GM23248 (cell line): ENCODE measurements at regions not wholly inside any gene's neighbourhood (a gene's known extent, or its start where the extent isn't known, plus 50 kb on each side); places are given as distances from the start of the nearest gene placed in this dataset.

ENCODE experiments used
- EZH2 ChIP-seq: fragments of 200-600 bp; sonication (generic); IDR thresholded peaks from 2 replicates; pipeline ENCODE4 v1.6.1; 2018; ENCODE audit warnings: antibody characterized with exemption, mild to moderate bottlenecking; ENCODE audit not compliant: insufficient read depth, poor library complexity, severe bottlenecking
- EZH2phosphoT487 ChIP-seq: fragments of 200-600 bp; sonication (generic); IDR thresholded peaks from 2 replicates; pipeline ENCODE4 v1.6.1; 2018; ENCODE audit warnings: antibody characterized with exemption, moderate library complexity, mild to moderate bottlenecking, low read depth; ENCODE audit not compliant: insufficient read depth

DNA sequence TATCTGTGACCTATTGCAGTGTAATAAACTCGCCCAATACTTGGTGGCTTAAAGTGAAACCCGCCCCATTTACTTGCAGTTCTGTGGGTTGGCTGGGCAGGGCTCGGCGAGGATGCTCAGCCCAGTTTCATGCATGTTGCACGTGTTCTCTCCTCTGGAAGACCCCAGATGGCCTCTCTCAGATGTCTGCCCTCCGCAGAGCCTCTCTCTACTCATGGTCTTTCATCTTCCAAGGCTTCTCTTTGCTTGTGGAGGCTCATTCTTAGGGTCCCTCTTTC is 251.4 kb downstream of the SOD2 start:
- TF ChIP-seq EZH2 = no peak
- no peak for TF ChIP-seq EZH2phosphoT487
